Psoas muscle (tissue), 7 donors: ENCODE measurements at regions not wholly inside any gene's neighbourhood (a gene's known extent, or its start where the extent isn't known, plus 50 kb on each side); places are given as distances from the start of the nearest gene placed in this dataset.

Experiments
- ATAC-seq, 4 donors: fragments of 200-7000 bp; cut with Tn5 transposase; one replicate each; pipeline ENCODE4 v1.9.1; 2020; ENCODE audit warnings: moderate library complexity in 3 of 4, mild to moderate bottlenecking in 2 of 4
- DNase-seq, 2 donors: peaks; one replicate each; pipeline ENCODE4 v3.0.0-alpha.2; 2020
- H3K27ac ChIP-seq: fragments of 200-600 bp; one replicate; pipeline ENCODE4 v1.8.0; 2022
- H3K27me3 ChIP-seq, 3 donors: fragments of 200-600 bp in 1 of 3; one replicate each; pipeline versions ENCODE4 v1.6.1 to v1.8.0; 2013 to 2022; ENCODE audit warnings: low read length in 2 of 3, mild to moderate bottlenecking in 2 of 3, moderate library complexity in 1 of 3; ENCODE audit not compliant: insufficient read depth in 3 of 3
- H3K36me3 ChIP-seq, 2 donors: fragments of 200-600 bp in 1 of 2; one replicate each; pipeline versions ENCODE4 v1.6.1 to v1.8.0; 2013 to 2022; ENCODE audit warnings: low read depth in 1 of 2, mild to moderate bottlenecking in 1 of 2, moderate library complexity in 1 of 2; ENCODE audit not compliant: insufficient read depth in 1 of 2
- H3K4me1 ChIP-seq: fragments of 200-600 bp; one replicate; pipeline ENCODE4 v1.8.0; 2022
- H3K4me3 ChIP-seq: fragments of 200-600 bp; one replicate; pipeline ENCODE4 v1.8.0; 2022; ENCODE audit warnings: mild to moderate bottlenecking
- H3K9me3 ChIP-seq: fragments of 200-600 bp; one replicate; pipeline ENCODE4 v1.8.0; 2022
- CTCF ChIP-seq: fragments of 200-600 bp; IDR thresholded peaks from one replicate; pipeline ENCODE4 v1.8.0; 2022; ENCODE audit warnings: antibody characterized with exemption
- WGBS, 3 donors: extraction: QIAGEN DNeasy Blood & Tissue Kit; methylation state at CpG; one replicate each; pipeline versions ENCODE4 v1.1.6 to v1.1.7; 2013; 5-methylcytosine and 5-hydroxymethylcytosine counted together
- intact Hi-C, 2 donors: fragments of 100-400 bp; cut with DNase I; formaldehyde crosslinking; loops; one replicate each; pipeline versions ENCODE4 v1.11.0 to v1.14.2; 2022
- donor health status: healthy with polysubstance abuse.
- donor health status: DM: no; HTN: no; CAD: no; lungs with moderate emphysema.
- donor health status: Bipolar disorder and iron deficiency.
- donor health status: healthy.
- donor health status: DM: yes; HTN: yes; CAD: no.
- donor health status: DM: no; HTN: no; CAD: no.
- donor health status: DM: yes; HTN: yes; CAD: no.

GRCh38 chr14:57018065-57018464 lies 207.8 kb upstream of the OTX2 start:
- H3K9me3 ChIP-seq = peaks cover 10% of the 10 kb centered on the region
- no peaks in the 10 kb centered on the region for H3K27me3 ChIP-seq
- intact Hi-C loops = no loop called here
- no peak for TF ChIP-seq CTCF
- H3K36me3 ChIP-seq = no peaks in the 10 kb centered on the region
- WGBS, 3 donors = 27 to 41% (median 29%) methylated on average over 1 of the region's 1 CpG
- ATAC-seq = no peak
- H3K4me3 ChIP-seq = no peak overlapping the region
- H3K27ac ChIP-seq = no peak overlapping the region
- DNase-seq = no peak
- no peaks in the 10 kb centered on the region for H3K4me1 ChIP-seq

- H3K36me3 ChIP-seq = no peaks in the 10 kb centered on the region
- H3K27me3 ChIP-seq = no peaks in the 10 kb centered on the region
- 89 to 94% (median 91%) methylated on average over 2 of the region's 2 CpGs for WGBS, 3 donors
- H3K27ac ChIP-seq = no peak overlapping the region
- peaks cover 10% of the 10 kb centered on the region for H3K9me3 ChIP-seq
- DNase-seq = no peak
- ATAC-seq = no peak
- H3K4me3 ChIP-seq = no peak overlapping the region
- intact Hi-C loops = no loop called here
- no peak for TF ChIP-seq CTCF
- no peaks in the 10 kb centered on the region for H3K4me1 ChIP-seq
These were observed 203.7 kb upstream of the OTX2 start for GRCh38 chr14:57013987-57014386.

GRCh38 chr14:57009585-57010515 lies 199.6 kb upstream of the OTX2 start:
- Histone ChIP-seq H3K4me1 (no peaks in the 10 kb centered on the region), H3K27ac (no peak overlapping the region), H3K9me3 (peaks cover 10% of the 10 kb centered on the region), H3K4me3 (no peak overlapping the region), H3K27me3 (no peaks in the 10 kb centered on the region), H3K36me3 (no peaks in the 10 kb centered on the region)
- DNase-seq (no peak), ATAC-seq (no peak)
- WGBS, 3 donors = 54 to 58% (median 55%) methylated on average over 9 of the region's 9 CpGs
- no peak for TF ChIP-seq CTCF
- intact Hi-C loops = no loop called here

- Histone ChIP-seq H3K27ac (no peak overlapping the region), H3K36me3 (no peaks in the 10 kb centered on the region), H3K4me1 (no peaks in the 10 kb centered on the region), H3K4me3 (no peak overlapping the region), H3K9me3 (no peaks in the 10 kb centered on the region), H3K27me3 (no peaks in the 10 kb centered on the region)
- no peak for TF ChIP-seq CTCF
- no peak for ATAC-seq
- WGBS, 3 donors = 19 to 29% (median 26%) methylated on average over 3 of the region's 3 CpGs
- DNase-seq = no peak
- intact Hi-C loops = no loop called here
These were observed 198.3 kb upstream of the OTX2 start for GRCh38 chr14:57008534-57008933.
